Smooth muscle cell (in vitro differentiated cells): ENCODE measurements at regions not wholly inside any gene's neighbourhood (a gene's known extent, or its start where the extent isn't known, plus 50 kb on each side); places are given as distances from the start of the nearest gene placed in this dataset.

ENCODE experiments used
- DNase-seq: peaks from one replicate; lab custom pipeline; 2025; ENCODE audit not compliant: unreplicated experiment; lab: John Stamatoyannopoulos, UW
- H2AFZ ChIP-seq: fragments of 200-600 bp; sonication (generic); 2 replicates; pipeline ENCODE4 v1.6.0; 2016; ENCODE audit warnings: antibody characterized with exemption, low read depth, mild to moderate bottlenecking
- H3F3A ChIP-seq: fragments of 200-600 bp; sonication (generic); 2 replicates; pipeline ENCODE4 v1.6.0; 2017; ENCODE audit warnings: antibody characterized with exemption, low read depth
- H3K27ac ChIP-seq: fragments of 200-600 bp; sonication (generic); 2 replicates; pipeline ENCODE4 v1.5.1; 2016; ENCODE audit warnings: low read depth, mild to moderate bottlenecking
- H3K27me3 ChIP-seq: fragments of 200-600 bp; sonication (generic); 2 replicates; pipeline ENCODE4 v1.6.1; 2016; ENCODE audit warnings: low read depth, mild to moderate bottlenecking
- H3K36me3 ChIP-seq: fragments of 200-600 bp; sonication (generic); 2 replicates; pipeline ENCODE4 v1.5.1; 2016; ENCODE audit warnings: low read depth
- H3K4me1 ChIP-seq: fragments of 200-600 bp; sonication (generic); 2 replicates; pipeline ENCODE4 v1.5.1; 2016; ENCODE audit warnings: low read depth
- H3K4me2 ChIP-seq: fragments of 200-600 bp; sonication (generic); 2 replicates; pipeline ENCODE4 v1.6.0; 2016; ENCODE audit warnings: mild to moderate bottlenecking
- H3K4me3 ChIP-seq: fragments of 200-600 bp; sonication (generic); 2 replicates; pipeline ENCODE4 v1.5.1; 2016; ENCODE audit warnings: mild to moderate bottlenecking
- H3K79me2 ChIP-seq: fragments of 200-600 bp; sonication (generic); 2 replicates; pipeline ENCODE4 v1.6.0; 2016; ENCODE audit warnings: low read depth, mild to moderate bottlenecking
- H3K9ac ChIP-seq: fragments of 200-600 bp; sonication (generic); 2 replicates; pipeline ENCODE4 v1.6.0; 2016; ENCODE audit warnings: low read depth
- H3K9me3 ChIP-seq: fragments of 200-600 bp; sonication (generic); replicated peaks from 2 replicates; pipeline ENCODE4 v1.5.1; 2016; ENCODE audit warnings: low read depth
- H4K20me1 ChIP-seq: fragments of 200-600 bp; sonication (generic); 2 replicates; pipeline ENCODE4 v1.6.0; 2016; ENCODE audit warnings: low read depth
- CTCF ChIP-seq: fragments of 200-600 bp; sonication (generic); IDR thresholded peaks from 2 replicates; pipeline ENCODE4 v1.5.1; 2017; ENCODE audit warnings: borderline replicate concordance, mild to moderate bottlenecking, antibody characterized with exemption; ENCODE audit not compliant: insufficient read depth, poor library complexity, severe bottlenecking
- WGBS: methylation state at CpG from one replicate; pipeline ENCODE4 v1.1.7; 2016; ENCODE audit warnings: low lambda C conversion rate; 5-methylcytosine and 5-hydroxymethylcytosine counted together

GRCh38 chr12:127928615-127929571, 338.1 kb upstream of the TMEM132C start:
- 41% methylated on average over 3 of the region's 3 CpGs for WGBS
- Histone ChIP-seq H3K36me3 (no peaks in the 10 kb centered on the region), H3K9me3 (no peaks in the 10 kb centered on the region), H3K4me2 (peak overlapping the region; percentile 46), H3K79me2 (no peaks in the 10 kb centered on the region), H3K4me3 (no peak overlapping the region), H2AFZ (no peak overlapping the region), H3K4me1 (no peaks in the 10 kb centered on the region), H4K20me1 (no peaks in the 10 kb centered on the region), H3K27ac (peak overlapping the region; percentile 73), H3K9ac (no peak overlapping the region), H3K27me3 (no peaks in the 10 kb centered on the region), H3F3A (no peaks in the 10 kb centered on the region)
- no peak for TF ChIP-seq CTCF
- no peak for DNase-seq

- Histone ChIP-seq H3K4me3 (no peak overlapping the region), H4K20me1 (no peaks in the 10 kb centered on the region), H3K79me2 (no peaks in the 10 kb centered on the region), H3K4me1 (no peaks in the 10 kb centered on the region), H3K36me3 (no peaks in the 10 kb centered on the region), H3K27me3 (no peaks in the 10 kb centered on the region), H3K4me2 (no peak overlapping the region), H3K27ac (no peak overlapping the region), H2AFZ (no peak overlapping the region), H3K9me3 (no peaks in the 10 kb centered on the region), H3F3A (no peaks in the 10 kb centered on the region), H3K9ac (no peak overlapping the region)
- TF ChIP-seq CTCF = no peak
- DNase-seq = no peak
- WGBS = 84% methylated on average over 5 of the region's 5 CpGs
Measured at GRCh38 chr12:127930122-127930521, 336.8 kb upstream of the TMEM132C start.

GRCh38 chr12:127934409-127934808, 332.6 kb upstream of the TMEM132C start:
- 93% methylated on average over 1 of the region's 1 CpG for WGBS

More at GRCh38 chr12:127934409-127934808, 332.6 kb upstream of the TMEM132C start:
- no peak overlapping the region for H3K4me2 ChIP-seq
- H4K20me1 ChIP-seq = no peaks in the 10 kb centered on the region
- no peak overlapping the region for H3K9ac ChIP-seq
- no peak overlapping the region for H3K4me3 ChIP-seq
- no peak overlapping the region for H2AFZ ChIP-seq
- H3F3A ChIP-seq = no peaks in the 10 kb centered on the region
- H3K9me3 ChIP-seq = no peaks in the 10 kb centered on the region
- no peaks in the 10 kb centered on the region for H3K4me1 ChIP-seq
- H3K27me3 ChIP-seq = no peaks in the 10 kb centered on the region
- no peaks in the 10 kb centered on the region for H3K79me2 ChIP-seq
- no peak for DNase-seq
- no peak overlapping the region for H3K27ac ChIP-seq
- no peaks in the 10 kb centered on the region for H3K36me3 ChIP-seq
- TF ChIP-seq CTCF = no peak
